ENCODE measurements at regions not wholly inside any gene's neighbourhood (a gene's known extent, or its start where the extent isn't known, plus 50 kb on each side); places are given as distances from the start of the nearest gene placed in this dataset.

- TF ChIP-seq TAF1 (IDR thresholded peaks at IDR 0.05; ENCODE audit: low read depth, low read length) (no peak), POLR2AphosphoS5 (IDR thresholded peaks at IDR 0.05; ENCODE audit: low read depth, low read length) (no peak), POLR2A (IDR thresholded peaks at IDR 0.05; ENCODE audit: low read depth, low read length) (no peak), PAX5 (IDR thresholded peaks at IDR 0.05; ENCODE audit: insufficient read depth, low read length, severe bottlenecking) (no peak)
Measured at GRCh38 chr10:108688314-108688713, 1235.0 kb downstream of the XPNPEP1 start.
